ENCODE measurements at regions not wholly inside any gene's neighbourhood (a gene's known extent, or its start where the extent isn't known, plus 50 kb on each side); places are given as distances from the start of the nearest gene placed in this dataset.

DNA sequence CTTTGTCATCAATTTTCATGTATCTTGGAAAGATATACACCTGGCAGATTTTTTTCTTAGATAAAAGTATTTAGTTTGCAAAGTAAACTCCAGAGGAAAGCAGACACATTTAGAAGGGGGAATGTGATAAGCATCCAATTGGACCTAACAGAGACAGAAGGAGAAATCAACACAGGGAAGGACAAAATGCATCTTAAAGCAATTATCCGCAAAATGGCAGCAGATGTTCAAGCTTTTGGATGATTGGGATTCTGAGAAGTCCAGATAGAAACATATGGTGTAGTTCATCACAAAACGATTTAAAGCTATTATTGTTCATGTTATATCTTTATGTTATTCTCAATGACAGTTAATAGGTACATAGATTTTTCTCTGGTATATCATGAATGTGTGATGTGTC, 1153.1 kb upstream of the B3GALT2 start:
- TF ChIP-seq, protein P1, sequence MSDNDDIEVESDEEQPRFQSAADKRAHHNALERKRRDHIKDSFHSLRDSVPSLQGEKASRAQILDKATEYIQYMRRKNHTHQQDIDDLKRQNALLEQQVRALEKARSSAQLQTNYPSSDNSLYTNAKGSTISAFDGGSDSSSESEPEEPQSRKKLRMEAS (IDR thresholded peaks at IDR 0.05; ENCODE audit: insufficient read depth, insufficient read length) = no peak
- TF ChIP-seq MYC (IDR thresholded peaks at IDR 0.05; ENCODE audit: low read depth, low read length) (no peak), POLR2AphosphoS5 (IDR thresholded peaks at IDR 0.05; ENCODE audit: insufficient read depth, low read depth, low read length) (no peak), POLR2A (IDR thresholded peaks at IDR 0.05; ENCODE audit: low read depth, low read length) (no peak), JUN (IDR thresholded peaks at IDR 0.05; ENCODE audit: borderline replicate concordance, insufficient read depth, insufficient read length, low read depth) (no peak), EZH2 (IDR thresholded peaks at IDR 0.05; ENCODE audit: borderline replicate concordance, low read depth, low read length, severe bottlenecking) (no peak), GATA2 (IDR thresholded peaks at IDR 0.05; ENCODE audit: insufficient read depth, insufficient read length, low read depth, low read length) (no peak), FOS (IDR thresholded peaks at IDR 0.05; ENCODE audit: borderline replicate concordance, insufficient read depth, low read length) (no peak)
- TF ChIP-seq, protein P2, sequence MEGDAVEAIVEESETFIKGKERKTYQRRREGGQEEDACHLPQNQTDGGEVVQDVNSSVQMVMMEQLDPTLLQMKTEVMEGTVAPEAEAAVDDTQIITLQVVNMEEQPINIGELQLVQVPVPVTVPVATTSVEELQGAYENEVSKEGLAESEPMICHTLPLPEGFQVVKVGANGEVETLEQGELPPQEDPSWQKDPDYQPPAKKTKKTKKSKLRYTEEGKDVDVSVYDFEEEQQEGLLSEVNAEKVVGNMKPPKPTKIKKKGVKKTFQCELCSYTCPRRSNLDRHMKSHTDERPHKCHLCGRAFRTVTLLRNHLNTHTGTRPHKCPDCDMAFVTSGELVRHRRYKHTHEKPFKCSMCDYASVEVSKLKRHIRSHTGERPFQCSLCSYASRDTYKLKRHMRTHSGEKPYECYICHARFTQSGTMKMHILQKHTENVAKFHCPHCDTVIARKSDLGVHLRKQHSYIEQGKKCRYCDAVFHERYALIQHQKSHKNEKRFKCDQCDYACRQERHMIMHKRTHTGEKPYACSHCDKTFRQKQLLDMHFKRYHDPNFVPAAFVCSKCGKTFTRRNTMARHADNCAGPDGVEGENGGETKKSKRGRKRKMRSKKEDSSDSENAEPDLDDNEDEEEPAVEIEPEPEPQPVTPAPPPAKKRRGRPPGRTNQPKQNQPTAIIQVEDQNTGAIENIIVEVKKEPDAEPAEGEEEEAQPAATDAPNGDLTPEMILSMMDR (IDR thresholded peaks at IDR 0.05; ENCODE audit: extremely low read depth in 1 of 2, insufficient read depth in 1 of 2, low read depth in 1 of 2, low read length in 2 of 2) = no peak
- H3K79me2 ChIP-seq (ENCODE audit: control insufficient read depth, insufficient read depth, low read length) = no peaks in the 10 kb centered on the region
- no peaks in the 10 kb centered on the region for H4K20me1 ChIP-seq (replicated peaks; ENCODE audit: control insufficient read depth, extremely low read depth, insufficient read depth, low read length)
- no peak overlapping the region for H3K9ac ChIP-seq (replicated peaks; ENCODE audit: extremely low read depth, insufficient read depth, low read length)
- FAIRE-seq (no peak), DNase-seq (ENCODE audit: low read depth, low spot score) (no peak)
- dilution Hi-C loops (cut with MboI; ENCODE audit: extremely low pct_ligation_motif_present, low sequenced_read_pairs) (no loop called here), intact Hi-C loops (cut with micrococcal nuclease) (no loop called here)
- no TSS peak for BruUV-seq (replicated peaks)
- no peaks in the 10 kb centered on the region for H3K9me1 ChIP-seq (replicated peaks; ENCODE audit: control insufficient read depth, extremely low read depth, insufficient read depth, low read length)
- no peaks in the 10 kb centered on the region for H3K9me3 ChIP-seq (replicated peaks; ENCODE audit: control insufficient read depth, insufficient read depth, low read length)
- no peaks in the 10 kb centered on the region for H3K27me3 ChIP-seq (ENCODE audit: control insufficient read depth in 2 of 2, insufficient read depth in 2 of 2, low read length in 2 of 2)
- POLR2A ChIA-PET = no interaction called here
- no peak overlapping the region for H3K4me2 ChIP-seq (ENCODE audit: insufficient read depth, low read length)
- H3K36me3 ChIP-seq (ENCODE audit: control insufficient read depth in 2 of 2, extremely low read depth in 1 of 2, insufficient read depth in 2 of 2, low read length in 2 of 2) = no peaks in the 10 kb centered on the region
- CTCF ChIA-PET = no interaction called here
- no peaks in the 10 kb centered on the region for H3K4me1 ChIP-seq (ENCODE audit: control insufficient read depth, extremely low read depth, insufficient read depth, low read length)
- no peak overlapping the region for H3K27ac ChIP-seq (ENCODE audit: insufficient read depth, low read depth, low read length)
- H2AFZ ChIP-seq (ENCODE audit: low read depth, low read length) = no peak overlapping the region
- H3K4me3 ChIP-seq (replicated peaks in 1 of 3; ENCODE audit: insufficient read depth in 1 of 3, low read depth in 1 of 3, low read length in 3 of 3) = no peak overlapping the region
